Stimulated activated CD8-positive, alpha-beta memory T cell treated with anti-CD3 and anti-CD28 coated beads, Interleukin-15, amount 100 ng/mL, for 24 hours (primary cell): ENCODE measurements at regions not wholly inside any gene's neighbourhood (a gene's known extent, or its start where the extent isn't known, plus 50 kb on each side); places are given as distances from the start of the nearest gene placed in this dataset.

Experiments
- DNase-seq: peaks from one replicate; pipeline ENCODE4 v3.0.0-alpha.2; 2020; ENCODE audit warnings: low read depth

DNA sequence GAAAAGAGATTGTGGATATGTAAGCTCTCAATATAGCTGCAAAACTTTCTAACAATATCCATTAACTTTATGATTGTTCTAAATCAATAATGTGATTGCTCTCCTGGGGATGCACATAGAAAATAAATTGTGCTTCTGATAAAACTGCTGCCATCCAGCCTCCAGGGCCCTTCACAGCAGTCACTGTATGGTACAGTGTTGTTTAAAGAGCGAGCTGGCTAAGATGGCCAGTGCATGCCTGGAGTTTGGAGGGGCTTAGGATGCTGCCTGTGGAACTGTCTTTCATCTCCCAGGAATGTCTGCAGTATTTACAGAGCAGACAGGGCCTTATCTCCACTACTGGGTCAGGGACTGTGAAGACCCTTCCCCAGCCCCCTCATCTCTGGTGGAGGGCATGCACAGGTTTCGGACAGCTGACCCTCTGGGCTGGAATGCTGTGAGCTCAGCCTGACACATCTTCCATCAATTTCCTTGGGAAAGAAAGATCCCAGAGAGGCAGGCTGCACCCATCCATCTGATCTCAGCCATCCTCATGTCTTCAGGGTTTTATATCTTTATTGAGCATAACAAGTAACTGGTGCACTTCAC is 137.0 kb downstream of the PLPP3 start:
- no peak for DNase-seq

DNA sequence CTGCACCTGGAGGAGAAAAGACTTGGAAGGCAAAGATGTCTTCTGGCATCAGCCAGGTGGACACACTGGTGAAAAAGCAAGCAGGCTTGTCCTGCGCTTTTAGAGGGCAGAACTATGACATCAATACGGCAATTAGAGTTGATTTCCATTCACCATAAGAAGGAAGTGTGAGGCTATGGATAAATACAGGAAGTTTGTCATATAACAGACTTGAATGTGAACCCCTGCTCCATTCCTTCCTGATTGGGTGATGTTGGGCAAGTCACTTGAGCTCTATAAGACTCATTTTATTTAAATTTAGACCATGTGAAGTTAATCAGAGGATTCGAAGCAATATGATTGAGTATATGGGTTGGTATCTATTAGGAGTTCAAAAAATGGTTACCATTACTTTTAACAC is 137.8 kb downstream of the PLPP3 start:
- no peak for DNase-seq

GRCh38 chr1:56439610-56440264 is 139.6 kb downstream of the PLPP3 start:
- no peak for DNase-seq

GRCh38 chr1:56438901-56439551 is 140.3 kb downstream of the PLPP3 start:
- DNase-seq: no peak

DNA sequence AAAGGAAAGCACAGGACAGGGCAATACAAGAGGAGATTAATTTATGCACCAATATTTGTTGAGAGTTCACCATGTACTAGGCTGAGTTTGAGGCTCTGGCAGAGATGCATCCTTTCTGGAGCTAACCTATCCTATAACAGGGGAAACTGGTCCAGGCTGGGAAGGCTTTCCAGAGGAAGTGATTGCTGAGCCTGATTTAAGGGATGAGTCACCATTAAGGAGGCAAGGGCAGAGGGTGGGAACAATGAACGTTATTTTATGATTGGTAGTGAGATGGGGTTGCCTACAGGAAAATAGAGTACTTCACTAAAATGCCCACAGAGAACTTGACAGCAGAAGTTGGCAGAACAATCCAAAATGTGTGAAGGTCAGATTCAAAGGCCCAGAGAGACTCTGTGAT is 141.4 kb downstream of the PLPP3 start:
- no peak for DNase-seq

- no peak for DNase-seq
Observed at GRCh38 chr1:56436912-56437417, 142.4 kb downstream of the PLPP3 start.

- no peak for DNase-seq
Observed at GRCh38 chr1:56436296-56436695, 143.1 kb downstream of the PLPP3 start.

DNA sequence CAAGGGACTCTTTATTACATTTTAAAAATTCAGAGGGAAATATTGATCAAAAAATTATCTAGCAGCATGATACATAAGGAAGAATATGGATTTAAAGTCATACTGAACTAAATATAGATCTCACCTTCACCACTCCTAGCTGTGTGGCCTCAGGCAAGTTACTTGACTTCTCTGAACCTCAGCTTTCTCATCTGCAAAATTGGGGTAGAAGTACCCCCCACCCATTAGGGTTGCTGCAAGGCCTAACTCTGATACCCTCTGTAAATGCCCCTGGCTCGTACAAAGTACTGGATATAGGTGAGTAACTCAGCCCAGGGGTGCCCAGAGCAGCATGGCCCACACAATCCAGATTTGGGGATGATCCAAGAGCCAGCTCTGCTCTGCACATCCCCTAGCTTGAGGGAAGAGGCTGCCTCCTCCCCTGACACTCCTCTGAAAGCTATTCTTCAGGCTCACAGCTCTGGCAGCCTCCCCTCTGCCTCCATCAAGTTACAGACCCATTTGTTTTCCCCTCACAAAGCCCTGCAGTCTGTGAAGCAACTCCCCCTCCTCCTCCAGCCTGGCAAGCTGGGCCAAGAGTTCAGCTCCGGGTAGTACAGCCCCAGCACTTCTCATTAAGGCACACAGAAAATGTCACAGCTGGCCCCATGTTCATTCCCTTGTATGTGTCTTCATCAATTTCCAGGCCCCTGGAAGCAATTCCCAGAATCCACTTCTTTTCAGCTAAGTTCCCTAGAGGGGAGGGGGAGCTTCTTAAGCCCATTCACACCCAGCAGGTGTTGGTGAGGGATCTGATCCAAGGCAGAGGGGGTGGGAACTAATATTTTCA is 143.7 kb downstream of the PLPP3 start:
- no peak for DNase-seq

DNA sequence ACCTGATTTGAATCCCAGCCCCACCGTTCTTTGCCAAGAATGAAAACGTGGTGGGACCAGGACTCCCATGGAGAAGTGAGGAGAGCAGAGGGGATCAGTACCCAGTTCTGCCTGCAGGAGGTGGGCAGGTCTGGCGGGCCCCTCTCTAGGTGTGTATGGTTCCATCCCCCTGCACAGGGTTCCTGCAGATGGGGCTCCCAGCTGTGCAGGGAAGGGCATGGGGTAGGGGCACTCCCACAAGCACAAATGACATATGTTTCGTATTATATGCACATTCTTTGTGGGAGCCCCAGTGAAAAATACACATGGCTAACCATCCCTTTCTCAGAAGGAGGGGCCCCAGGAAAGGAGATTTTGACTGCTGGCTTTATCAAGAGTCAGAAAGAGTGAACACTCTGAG is 144.6 kb downstream of the PLPP3 start:
- no peak for DNase-seq

DNA sequence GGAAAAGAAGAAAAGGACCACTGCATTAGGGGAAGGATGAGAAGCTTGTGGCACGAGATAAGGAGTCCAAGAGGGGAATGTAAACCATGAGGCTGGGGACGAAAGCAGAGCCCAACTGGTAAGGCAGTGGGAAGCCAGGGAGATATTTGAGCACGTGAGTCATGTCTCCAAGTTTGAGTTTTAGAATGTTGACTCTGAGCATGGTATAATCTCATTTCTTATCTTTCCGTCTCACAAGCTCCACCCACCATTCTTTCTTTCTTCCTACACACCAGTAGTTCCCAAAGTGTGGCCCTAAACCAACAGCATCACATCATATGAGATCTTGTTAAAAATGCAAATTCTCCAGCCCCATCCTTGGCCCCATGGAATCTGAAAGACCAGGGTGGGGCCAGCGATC is 145.3 kb downstream of the PLPP3 start:
- no peak for DNase-seq

DNA sequence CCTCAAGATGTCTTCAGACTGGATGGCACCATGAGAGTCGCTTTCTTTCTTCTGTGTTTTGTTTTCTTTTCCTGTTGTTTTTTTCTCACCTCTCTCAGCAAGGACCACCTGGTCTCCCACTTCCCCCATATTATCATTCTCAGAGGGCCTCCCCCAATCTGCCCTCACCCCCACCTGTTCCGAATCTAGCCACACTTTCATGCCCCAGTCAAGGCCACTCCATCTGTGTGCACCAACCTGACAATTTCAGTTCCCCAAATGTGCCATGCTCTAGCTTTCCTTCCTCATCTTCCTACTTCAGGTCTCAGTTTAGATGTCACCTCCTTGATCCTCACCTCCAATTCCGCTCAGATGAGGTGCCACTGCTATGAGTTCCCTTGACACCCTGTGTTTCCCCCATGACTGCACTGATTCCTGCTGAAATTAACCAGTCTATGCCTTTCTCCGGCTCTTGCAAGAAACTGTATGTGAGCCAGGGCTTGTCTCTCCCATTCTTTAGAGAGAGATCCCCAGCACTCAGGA is 146.2 kb downstream of the PLPP3 start:
- no peak for DNase-seq

GRCh38 chr1:56432166-56432971 is 147.0 kb downstream of the PLPP3 start:
- DNase-seq: no peak

GRCh38 chr1:56430141-56430839 is 149.1 kb downstream of the PLPP3 start:
- no peak for DNase-seq

GRCh38 chr1:56429288-56429687 is 150.1 kb downstream of the PLPP3 start:
- DNase-seq: no peak

- DNase-seq: no peak
Observed at GRCh38 chr1:56426587-56427381, 152.6 kb downstream of the PLPP3 start.

- DNase-seq: no peak
Observed at GRCh38 chr1:56425494-56426037, 153.8 kb downstream of the PLPP3 start.

DNA sequence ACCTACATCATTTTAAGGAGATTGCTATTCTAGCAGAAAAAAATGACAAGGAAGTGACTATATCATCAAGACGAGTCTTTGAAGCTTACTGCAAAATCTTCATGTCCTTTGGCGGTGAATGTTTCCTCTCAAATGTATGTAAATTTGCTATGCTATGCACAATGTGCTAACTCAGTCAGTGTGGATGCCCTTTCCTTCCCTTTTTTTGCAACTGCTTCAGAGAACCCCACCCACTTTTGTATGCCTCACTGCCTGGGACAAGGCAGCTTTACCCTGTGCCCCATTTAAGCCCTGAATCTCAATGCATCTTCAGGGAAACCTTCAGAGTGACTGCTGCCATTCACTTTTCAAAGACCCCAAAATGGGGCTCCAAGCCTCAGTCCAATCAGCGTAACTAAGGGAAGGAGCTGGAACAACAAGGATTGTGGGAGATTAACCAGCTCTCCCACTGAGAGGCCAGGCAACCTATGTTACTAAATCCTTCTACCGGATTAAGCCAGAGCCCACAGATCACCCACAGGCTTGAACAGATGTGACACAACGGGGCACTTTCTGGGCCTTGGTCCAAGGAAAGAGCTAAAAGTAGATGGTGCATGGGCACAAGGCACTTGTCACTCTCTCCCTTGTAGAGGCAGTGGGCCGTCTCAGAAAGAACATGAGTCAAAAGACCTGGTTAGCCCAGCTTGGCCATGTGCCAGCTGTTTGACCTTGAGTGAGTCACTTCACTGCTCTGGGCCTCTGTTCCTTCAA is 154.4 kb downstream of the PLPP3 start:
- DNase-seq: no peak

- no peak for DNase-seq
Observed at GRCh38 chr1:56423716-56424115, 155.6 kb downstream of the PLPP3 start.

DNA sequence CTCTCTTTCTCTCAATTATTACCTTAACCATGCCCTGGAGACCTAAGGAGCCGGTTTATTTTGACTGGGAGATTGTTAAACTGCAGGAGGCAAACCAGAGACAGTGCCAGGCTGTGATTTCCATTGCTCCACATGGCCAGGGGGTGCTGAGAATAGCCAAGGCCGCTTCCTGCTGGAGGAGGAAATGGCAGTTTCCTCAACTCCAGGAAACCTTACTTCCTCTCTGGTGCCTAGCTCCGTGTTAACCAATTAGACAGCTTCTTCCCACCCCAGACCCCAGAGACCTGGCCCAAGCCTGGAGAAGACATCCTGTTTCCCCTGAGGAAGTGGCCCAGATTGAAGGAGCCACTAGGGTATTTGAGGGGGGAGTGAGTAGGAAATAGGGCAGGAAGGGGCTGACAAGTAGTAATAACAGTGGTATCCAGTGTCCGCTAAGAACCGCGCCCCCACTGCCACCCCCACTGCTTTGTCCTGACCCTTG is 161.2 kb downstream of the PLPP3 start:
- DNase-seq: no peak
